GM19238 (cell line): ENCODE measurements at regions not wholly inside any gene's neighbourhood (a gene's known extent, or its start where the extent isn't known, plus 50 kb on each side); places are given as distances from the start of the nearest gene placed in this dataset.

Source experiments
- DNase-seq: peaks from one replicate; pipeline ENCODE4 v3.0.0; 2011; ENCODE audit warnings: low spot score; ENCODE audit not compliant: insufficient read length

DNA sequence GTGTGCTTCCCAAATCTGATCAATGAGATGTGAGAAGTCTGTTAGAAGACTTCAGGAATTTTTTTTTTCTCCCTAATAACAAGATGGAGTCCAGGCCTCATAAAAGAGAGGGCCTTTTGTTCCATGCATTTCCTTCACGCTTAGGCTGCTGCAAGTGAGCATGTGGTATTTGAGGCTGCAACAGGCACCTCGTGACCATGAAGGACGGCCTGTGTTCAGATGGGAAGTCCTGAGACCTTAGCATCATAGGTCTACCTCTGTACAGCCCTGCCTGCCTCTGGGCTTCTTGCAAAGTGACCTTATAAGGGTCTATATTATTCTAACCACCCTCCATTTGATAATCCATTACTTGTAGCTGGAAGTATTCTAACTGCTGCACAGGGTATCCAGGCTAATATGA, 86.6 kb downstream of the BOD1 start:
- DNase-seq, result no peak

GRCh38 chr5:173527671-173528070, 88.8 kb downstream of the BOD1 start:
- DNase-seq, result no peak

GRCh38 chr5:173524136-173524535, 92.3 kb downstream of the BOD1 start:
- no peak for DNase-seq

DNA sequence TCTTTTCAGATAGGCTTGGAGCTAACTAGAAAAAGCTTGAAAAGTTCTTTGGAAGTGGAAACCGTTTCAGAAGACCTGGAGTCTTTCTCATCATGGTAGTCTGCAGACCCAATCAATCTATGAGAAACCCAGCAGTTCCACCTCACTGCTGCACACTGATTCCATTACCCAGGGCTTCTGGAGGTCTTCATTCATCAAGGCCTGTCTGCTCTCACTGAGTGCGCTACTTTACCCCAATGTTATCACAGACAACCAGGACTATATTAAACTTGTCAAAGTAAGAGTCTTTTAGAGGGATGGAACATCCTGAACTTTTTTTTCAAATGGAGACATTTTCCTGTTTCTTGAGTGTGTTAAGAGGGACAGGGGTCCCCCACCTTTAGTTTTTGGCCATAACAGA, 93.1 kb downstream of the BOD1 start:
- no peak for DNase-seq

GRCh38 chr5:173522518-173522917, 93.9 kb downstream of the BOD1 start:
- DNase-seq, result no peak

DNA sequence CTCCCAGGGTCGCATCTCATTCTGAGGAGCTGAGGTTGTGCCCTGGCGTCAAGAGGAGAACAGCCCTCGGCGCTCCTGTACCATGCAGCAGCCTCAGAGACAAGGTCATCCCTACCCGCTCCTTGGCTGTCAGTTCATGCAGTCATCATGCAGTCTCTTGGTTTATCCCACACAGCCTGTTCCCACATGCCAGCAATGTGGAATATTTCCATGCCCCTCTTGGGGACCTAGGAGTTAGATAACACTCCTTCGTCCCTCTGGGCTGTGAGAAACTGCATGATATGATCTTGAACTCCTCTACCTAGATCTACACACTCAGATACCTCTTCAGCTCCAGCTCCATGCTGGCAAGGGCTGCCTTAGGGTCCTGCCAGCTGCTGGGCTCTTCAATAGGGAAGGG, 97.6 kb downstream of the BOD1 start:
- DNase-seq, result no peak

DNA sequence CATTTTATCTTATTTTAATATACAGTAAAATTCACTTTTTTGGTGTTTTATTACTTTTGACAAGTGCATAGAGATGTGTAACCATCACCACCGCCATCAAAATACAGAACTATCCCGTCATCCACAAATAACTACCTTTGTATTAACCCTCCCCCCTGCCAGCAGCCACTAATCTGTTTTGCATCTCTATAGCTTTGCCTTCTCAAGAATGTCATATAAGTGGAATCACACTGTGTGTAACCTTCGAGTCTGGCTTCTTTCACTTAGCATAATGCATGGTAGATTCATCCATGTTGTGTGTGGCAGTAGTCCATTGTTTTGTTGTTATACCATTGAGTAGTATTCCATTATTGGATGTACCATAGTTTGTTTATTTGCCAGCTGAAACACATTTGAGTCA, 98.8 kb downstream of the BOD1 start:
- no peak for DNase-seq

GRCh38 chr5:173515526-173515925, 100.9 kb downstream of the BOD1 start:
- no peak for DNase-seq

- no peak for DNase-seq
Measured at GRCh38 chr5:173514661-173515060, 101.8 kb downstream of the BOD1 start.

DNA sequence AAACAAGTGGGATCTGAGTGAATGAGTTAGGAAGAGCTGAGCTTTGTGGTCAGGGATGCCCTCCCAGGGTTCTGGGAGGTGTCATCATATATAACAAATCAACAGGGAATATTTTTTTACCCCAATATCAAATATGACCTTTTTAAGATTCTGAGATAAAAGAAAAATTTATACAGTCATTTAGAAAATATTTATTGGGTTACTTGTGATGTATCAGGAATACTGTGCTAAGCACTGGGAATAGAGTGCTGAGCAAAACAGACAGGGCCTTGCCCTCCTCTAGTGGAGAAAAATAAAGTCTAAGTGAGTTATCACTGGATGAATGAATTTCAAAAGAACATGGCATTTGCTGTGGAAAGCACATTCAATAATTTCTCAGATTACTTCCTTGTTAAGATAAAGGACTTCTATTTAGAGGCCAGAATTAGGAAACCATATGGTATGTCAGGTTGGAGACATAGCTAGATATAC, 102.9 kb downstream of the BOD1 start:
- DNase-seq, result no peak

GRCh38 chr5:173512637-173513435, 103.6 kb downstream of the BOD1 start:
- no peak for DNase-seq

DNA sequence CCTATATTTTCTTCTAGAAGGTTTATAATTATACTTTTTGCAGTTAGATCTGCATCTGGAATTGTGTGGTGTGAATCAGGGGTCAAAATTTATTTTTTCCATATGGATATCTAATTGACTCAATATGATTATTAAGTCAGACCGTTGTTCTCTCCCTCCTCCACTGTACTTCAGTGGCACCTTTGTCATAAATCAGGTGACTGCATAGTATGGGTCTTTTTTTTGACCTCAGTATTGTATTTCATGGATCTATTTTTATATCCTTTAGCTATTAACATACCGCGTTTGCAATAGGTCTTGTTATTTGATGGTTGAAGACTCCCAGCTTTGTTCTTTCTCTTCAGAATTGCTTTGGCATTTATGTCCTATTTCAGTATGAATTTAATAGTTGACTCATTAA, 107.4 kb downstream of the BOD1 start:
- no peak for DNase-seq

- no peak for DNase-seq
Measured at GRCh38 chr5:173507171-173507570, 109.3 kb downstream of the BOD1 start.

- DNase-seq, result no peak
Measured at GRCh38 chr5:173505634-173506033, 110.8 kb downstream of the BOD1 start.

GRCh38 chr5:173501922-173502321, 114.5 kb downstream of the BOD1 start:
- DNase-seq, result no peak

- DNase-seq, result no peak
Measured at GRCh38 chr5:173501271-173501670, 115.2 kb downstream of the BOD1 start.

GRCh38 chr5:173500213-173500560, 116.3 kb downstream of the BOD1 start:
- no peak for DNase-seq

DNA sequence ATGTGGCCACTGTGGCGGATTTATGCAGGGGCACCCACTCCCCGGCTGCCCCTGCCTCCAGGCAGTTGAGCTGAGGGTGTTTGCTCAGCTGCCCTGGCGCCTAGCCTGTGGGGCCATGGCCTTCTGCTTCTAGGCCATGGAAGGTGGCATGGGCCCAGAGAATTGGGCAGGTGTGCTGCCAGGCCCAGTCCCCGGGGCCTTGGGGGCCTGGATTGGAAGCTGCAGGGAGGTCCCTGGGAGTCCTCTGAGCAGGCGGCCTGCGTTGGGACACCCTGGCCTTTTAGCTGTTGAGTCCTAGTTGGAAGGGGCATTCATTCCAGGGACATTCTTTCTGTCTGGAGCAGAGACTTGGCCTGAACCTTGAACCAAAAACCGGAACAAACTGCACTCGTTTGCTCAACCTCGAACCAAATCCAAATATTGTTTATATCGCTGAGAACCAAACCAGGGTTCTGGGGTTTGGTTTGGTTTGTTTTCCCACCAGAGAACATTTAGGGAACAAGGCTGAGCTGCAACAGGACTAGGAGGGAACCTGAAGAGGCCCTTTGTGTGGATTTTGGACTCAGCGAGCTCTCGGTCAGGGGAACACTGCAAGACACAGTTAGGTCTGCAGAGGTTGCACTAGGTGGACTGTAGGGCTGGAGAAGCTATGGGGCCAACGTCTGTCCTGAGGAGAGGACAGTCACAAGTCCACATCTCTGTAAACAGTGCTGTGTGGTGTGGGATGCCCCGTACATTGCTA, 116.8 kb downstream of the BOD1 start:
- no peak for DNase-seq

DNA sequence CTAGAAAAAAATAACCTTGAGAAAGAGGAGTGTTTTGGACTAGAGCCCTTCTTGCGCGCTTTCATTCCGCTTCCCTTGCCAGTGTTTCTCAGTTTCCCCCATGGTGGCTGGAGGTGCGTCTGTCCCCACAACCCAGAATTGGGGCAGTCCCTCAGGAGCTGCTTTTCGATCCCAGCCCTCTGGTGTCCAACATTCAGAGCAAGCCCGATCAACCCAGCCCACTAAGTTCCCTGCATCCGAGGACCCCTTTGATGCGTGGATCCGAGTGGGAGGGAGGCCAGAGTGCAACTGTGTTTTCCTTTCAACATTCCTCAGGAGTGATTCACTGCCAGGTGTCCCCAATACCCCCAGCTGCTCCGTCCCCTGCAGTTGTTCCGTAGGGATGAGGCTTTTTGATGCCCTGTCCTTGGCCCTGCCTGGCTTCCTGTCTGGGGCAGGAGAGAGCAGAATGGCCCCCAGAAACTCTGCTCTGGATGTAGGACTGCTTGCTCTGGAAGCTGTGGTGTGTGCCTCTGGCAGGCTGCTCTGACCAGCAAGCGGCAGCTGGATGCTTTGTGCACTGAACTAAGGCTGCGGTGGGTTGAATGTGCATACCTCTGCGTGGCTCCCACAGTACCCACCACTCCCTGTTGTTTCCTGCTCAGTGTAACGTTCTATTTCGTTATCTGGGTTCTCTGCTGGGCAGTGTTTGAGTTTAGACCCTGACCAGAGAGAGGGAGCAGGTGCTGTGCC, 117.5 kb downstream of the BOD1 start:
- DNase-seq, result no peak

- no peak for DNase-seq
Measured at GRCh38 chr5:173498286-173498685, 118.2 kb downstream of the BOD1 start.

DNA sequence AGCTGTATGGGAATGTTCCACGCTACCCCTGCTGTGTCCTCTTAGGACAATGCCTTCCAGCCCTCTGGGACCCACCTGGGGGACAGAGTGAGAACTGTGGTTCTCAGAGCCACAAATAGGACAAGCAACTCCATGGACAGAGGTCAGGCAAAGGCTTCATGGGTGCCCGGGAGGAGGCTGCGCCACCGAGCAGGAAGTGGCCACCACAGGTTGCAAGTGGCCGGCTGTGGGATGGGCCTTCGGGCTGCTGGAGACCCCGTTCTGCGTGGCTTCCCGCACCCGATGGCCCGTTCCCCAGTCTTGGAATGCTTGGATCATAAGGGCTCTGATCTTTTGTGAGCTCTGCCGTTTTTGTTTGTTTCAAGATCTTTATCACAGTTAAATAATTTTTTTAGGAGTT, 118.8 kb downstream of the BOD1 start:
- no peak for DNase-seq

- DNase-seq, result no peak
Measured at GRCh38 chr5:173496883-173497255, 119.6 kb downstream of the BOD1 start.
